GM12864 (cell line): ENCODE measurements at regions not wholly inside any gene's neighbourhood (a gene's known extent, or its start where the extent isn't known, plus 50 kb on each side); places are given as distances from the start of the nearest gene placed in this dataset.

ENCODE experiments used
- DNase-seq: peaks from one replicate; pipeline ENCODE4 v3.0.0-alpha.2; 2011; ENCODE audit warnings: low read depth
- H3K4me3 ChIP-seq: 2 replicates; pipeline ENCODE4 v1.5.1; 2011; ENCODE audit warnings: mild to moderate bottlenecking, low read depth, low read length, control low read depth
- CTCF ChIP-seq: IDR thresholded peaks from 2 replicates; pipeline ENCODE4 v1.5.1; 2011; ENCODE audit warnings: low read depth, mild to moderate bottlenecking, moderate library complexity, low read length, control low read depth, inconsistent platforms; ENCODE audit errors: missing control alignments

GRCh38 chr9:87245271-87245670, 252.4 kb upstream of the DAPK1 start:
- DNase-seq: no peak
- no peak for TF ChIP-seq CTCF
- H3K4me3 ChIP-seq: no peak overlapping the region

- no peak overlapping the region for H3K4me3 ChIP-seq
- no peak for DNase-seq
- no peak for TF ChIP-seq CTCF
These were observed 250.6 kb upstream of the DAPK1 start for GRCh38 chr9:87247097-87247496.

GRCh38 chr9:87249029-87249428, 248.6 kb upstream of the DAPK1 start:
- H3K4me3 ChIP-seq: no peak overlapping the region
- DNase-seq: no peak
- TF ChIP-seq CTCF: no peak

- no peak overlapping the region for H3K4me3 ChIP-seq
- no peak for DNase-seq
- no peak for TF ChIP-seq CTCF
These were observed 247.5 kb upstream of the DAPK1 start for GRCh38 chr9:87250205-87250604.

- no peak for DNase-seq
- H3K4me3 ChIP-seq: no peak overlapping the region
- TF ChIP-seq CTCF: no peak
These were observed 242.1 kb upstream of the DAPK1 start for GRCh38 chr9:87255431-87256155.

- no peak overlapping the region for H3K4me3 ChIP-seq
- TF ChIP-seq CTCF: no peak
- no peak for DNase-seq
These were observed 240.7 kb upstream of the DAPK1 start for GRCh38 chr9:87256973-87257372.
